ENCODE measurements at regions not wholly inside any gene's neighbourhood (a gene's known extent, or its start where the extent isn't known, plus 50 kb on each side); places are given as distances from the start of the nearest gene placed in this dataset.
A peak's percentile ranks its signal among the peaks of the same experiment; 100 is the strongest.
"Not testable (repeated sequence)": the region's sequence is repeated elsewhere in the genome, so short reads cannot be mapped to it uniquely, and the experiment has no call there.

DNA sequence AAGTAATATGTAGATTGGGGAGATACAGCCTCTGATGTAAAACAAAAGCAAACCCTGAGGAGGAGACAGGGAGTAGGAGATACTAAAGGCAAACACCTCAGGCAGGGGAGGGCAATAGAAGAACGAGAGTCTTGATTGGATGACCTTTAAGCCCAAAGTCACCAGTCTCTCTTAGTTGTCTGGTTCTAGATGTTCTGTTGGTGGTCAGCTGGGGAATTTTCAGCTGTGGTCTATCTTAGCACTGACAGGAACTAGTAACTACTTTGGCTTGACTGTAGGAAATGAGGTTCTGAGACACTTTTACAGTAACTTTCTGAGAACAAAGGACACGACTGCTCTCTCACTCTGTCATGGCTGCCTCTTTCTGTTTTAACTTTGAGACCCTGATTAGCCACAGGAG, 290.7 kb upstream of the MIR17HG start:
- TF ChIP-seq GABPA (IDR thresholded peaks at IDR 0.05; ENCODE audit: low read depth) (no peak), SPI1 (IDR thresholded peaks at IDR 0.05; ENCODE audit: borderline replicate concordance, low read depth) (no peak), POLR2AphosphoS5 (IDR thresholded peaks at IDR 0.05; ENCODE audit: low read depth) (no peak), REST (IDR thresholded peaks at IDR 0.05; ENCODE audit: insufficient replicate concordance, low read depth) (no peak)
- TF ChIP-seq, protein P1, sequence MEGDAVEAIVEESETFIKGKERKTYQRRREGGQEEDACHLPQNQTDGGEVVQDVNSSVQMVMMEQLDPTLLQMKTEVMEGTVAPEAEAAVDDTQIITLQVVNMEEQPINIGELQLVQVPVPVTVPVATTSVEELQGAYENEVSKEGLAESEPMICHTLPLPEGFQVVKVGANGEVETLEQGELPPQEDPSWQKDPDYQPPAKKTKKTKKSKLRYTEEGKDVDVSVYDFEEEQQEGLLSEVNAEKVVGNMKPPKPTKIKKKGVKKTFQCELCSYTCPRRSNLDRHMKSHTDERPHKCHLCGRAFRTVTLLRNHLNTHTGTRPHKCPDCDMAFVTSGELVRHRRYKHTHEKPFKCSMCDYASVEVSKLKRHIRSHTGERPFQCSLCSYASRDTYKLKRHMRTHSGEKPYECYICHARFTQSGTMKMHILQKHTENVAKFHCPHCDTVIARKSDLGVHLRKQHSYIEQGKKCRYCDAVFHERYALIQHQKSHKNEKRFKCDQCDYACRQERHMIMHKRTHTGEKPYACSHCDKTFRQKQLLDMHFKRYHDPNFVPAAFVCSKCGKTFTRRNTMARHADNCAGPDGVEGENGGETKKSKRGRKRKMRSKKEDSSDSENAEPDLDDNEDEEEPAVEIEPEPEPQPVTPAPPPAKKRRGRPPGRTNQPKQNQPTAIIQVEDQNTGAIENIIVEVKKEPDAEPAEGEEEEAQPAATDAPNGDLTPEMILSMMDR (IDR thresholded peaks at IDR 0.05; ENCODE audit: insufficient read depth, low read length), result no peak
- Histone ChIP-seq H3K4me3 (replicated peaks; ENCODE audit: insufficient read depth, low read length) (no peak overlapping the region), H3K27me3 (ENCODE audit: insufficient read depth, poor library complexity, severe bottlenecking) (no peaks in the 10 kb centered on the region), H3K27ac (replicated peaks) (no peak overlapping the region)
- no peak for DNase-seq (ENCODE audit: low read depth in 1 of 2, low spot score in 1 of 2)

DNA sequence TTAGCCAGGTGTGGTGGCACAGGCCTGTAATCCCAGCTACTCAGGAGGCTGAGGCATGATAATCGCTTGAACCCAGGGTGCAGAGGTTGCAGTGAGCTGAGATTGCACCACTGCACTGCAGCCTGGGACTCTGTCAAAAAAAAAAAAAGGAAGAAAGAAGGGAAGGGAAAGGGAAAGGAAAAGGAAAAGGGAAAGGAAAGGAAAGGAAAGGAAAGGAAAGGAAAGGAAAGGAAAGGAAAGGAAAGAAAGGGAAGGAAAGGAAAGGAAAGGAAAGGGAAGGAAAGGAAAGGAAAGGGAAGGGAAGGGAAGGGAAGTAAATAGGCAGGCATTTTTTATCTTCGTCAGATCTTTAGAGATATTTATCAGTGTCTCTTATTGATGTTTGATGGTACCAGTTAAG, 290.0 kb upstream of the MIR17HG start:
- DNase-seq (ENCODE audit: low read depth in 1 of 2, low spot score in 1 of 2), result not testable (repeated sequence)

DNA sequence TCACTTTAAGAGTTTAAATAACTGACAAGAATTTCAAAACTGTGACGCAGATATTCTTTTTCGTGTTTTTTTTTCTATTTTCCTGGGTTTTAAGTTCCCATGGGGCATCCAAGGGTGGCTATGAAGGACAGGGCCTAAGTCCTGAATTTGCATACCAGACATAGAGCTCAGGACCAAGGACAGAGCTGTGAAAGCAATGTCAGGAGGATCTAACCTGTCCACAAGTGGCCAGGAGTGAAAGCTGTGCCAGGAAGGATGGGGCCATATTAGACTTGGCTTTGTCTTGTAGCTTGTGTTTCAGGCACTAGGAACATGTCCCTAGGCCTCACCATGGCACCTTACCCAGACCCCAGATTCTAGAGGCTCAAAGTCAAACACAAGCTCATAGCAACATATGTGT, 289.4 kb upstream of the MIR17HG start:
- DNase-seq (ENCODE audit: low read depth in 1 of 2, low spot score in 1 of 2), result no peak
- no peak overlapping the region for H3K27ac ChIP-seq (replicated peaks)
- no peaks in the 10 kb centered on the region for H3K27me3 ChIP-seq (ENCODE audit: insufficient read depth, poor library complexity, severe bottlenecking)
- no peak overlapping the region for H3K4me3 ChIP-seq (replicated peaks; ENCODE audit: insufficient read depth, low read length)
- TF ChIP-seq GABPA (IDR thresholded peaks at IDR 0.05; ENCODE audit: low read depth) (no peak), REST (IDR thresholded peaks at IDR 0.05; ENCODE audit: insufficient replicate concordance, low read depth) (peak; percentile 89), POLR2AphosphoS5 (IDR thresholded peaks at IDR 0.05; ENCODE audit: low read depth) (no peak)
- TF ChIP-seq, protein P1 (IDR thresholded peaks at IDR 0.05; ENCODE audit: insufficient read depth, low read length), result no peak

More for the DNA sequence above, 290.0 kb upstream of the MIR17HG start:
- H3K27me3 ChIP-seq (ENCODE audit: insufficient read depth, poor library complexity, severe bottlenecking); H3K27ac ChIP-seq (replicated peaks); H3K4me3 ChIP-seq (replicated peaks; ENCODE audit: insufficient read depth, low read length): not testable (repeated sequence)

DNA sequence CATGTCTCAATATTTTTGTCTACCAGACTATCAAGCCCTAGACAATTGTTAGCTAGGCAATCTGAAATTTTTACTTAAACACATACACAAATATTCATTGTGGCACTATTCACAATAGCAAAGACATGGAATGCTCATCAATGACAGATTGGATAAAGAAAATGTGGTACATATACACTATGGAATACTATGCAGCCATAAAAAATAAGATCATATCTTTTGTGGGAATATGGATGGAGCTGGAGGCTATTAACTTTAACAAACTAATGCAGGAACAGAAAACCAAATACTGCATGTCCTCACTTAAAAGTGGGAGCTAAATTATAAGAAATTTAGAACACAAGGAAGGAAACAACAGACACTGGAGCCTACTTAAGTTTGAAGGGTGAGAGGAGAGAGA, 288.6 kb upstream of the MIR17HG start:
- TF ChIP-seq GABPA (IDR thresholded peaks at IDR 0.05; ENCODE audit: low read depth), result no peak
- no peak for TF ChIP-seq REST (IDR thresholded peaks at IDR 0.05; ENCODE audit: insufficient replicate concordance, low read depth)
- TF ChIP-seq, protein P1 (IDR thresholded peaks at IDR 0.05; ENCODE audit: insufficient read depth, low read length), result no peak
- TF ChIP-seq SPI1 (IDR thresholded peaks at IDR 0.05; ENCODE audit: borderline replicate concordance, low read depth), result no peak
- no peak for TF ChIP-seq POLR2AphosphoS5 (IDR thresholded peaks at IDR 0.05; ENCODE audit: low read depth)
- no peak for DNase-seq (ENCODE audit: low read depth in 1 of 2, low spot score in 1 of 2)
- Histone ChIP-seq H3K4me3 (replicated peaks; ENCODE audit: insufficient read depth, low read length) (no peak overlapping the region), H3K27me3 (ENCODE audit: insufficient read depth, poor library complexity, severe bottlenecking) (no peaks in the 10 kb centered on the region), H3K27ac (replicated peaks) (no peak overlapping the region)
